22Rv1 (cell line): ENCODE measurements at regions not wholly inside any gene's neighbourhood (a gene's known extent, or its start where the extent isn't known, plus 50 kb on each side); places are given as distances from the start of the nearest gene placed in this dataset.

Source experiments
- ZFX ChIP-seq: fragments of 450-650 bp; IDR thresholded peaks from 2 replicates; pipeline ENCODE4 v1.6.1; 2017; ENCODE audit warnings: antibody characterized with exemption, borderline replicate concordance
- TF ChIP-seq, protein P1 (sequence below): fragments of 450-650 bp; IDR thresholded peaks from 2 replicates; pipeline ENCODE4 v1.5.1; 2017; ENCODE audit warnings: mild to moderate bottlenecking

DNA sequence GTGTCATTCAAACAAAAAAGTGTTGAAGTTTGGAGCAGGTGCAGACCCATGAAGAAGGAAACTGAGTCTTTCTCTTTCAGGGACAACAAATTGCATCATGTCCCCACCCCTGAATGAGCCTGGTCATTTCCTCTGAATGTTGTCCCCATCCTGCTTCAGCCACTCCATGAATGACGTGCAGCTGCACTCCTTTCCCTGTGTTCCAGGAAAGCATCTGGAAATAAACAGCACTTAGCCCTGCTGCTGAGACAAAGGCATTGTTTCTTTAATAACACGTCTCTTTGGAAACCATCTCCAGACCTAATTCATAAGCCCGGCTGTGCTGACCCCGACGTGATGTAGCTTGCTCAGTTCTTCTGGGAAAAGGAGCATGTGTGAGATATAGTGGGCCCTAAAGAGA is 682.3 kb downstream of the BRINP1 start:
- TF ChIP-seq, protein P1, sequence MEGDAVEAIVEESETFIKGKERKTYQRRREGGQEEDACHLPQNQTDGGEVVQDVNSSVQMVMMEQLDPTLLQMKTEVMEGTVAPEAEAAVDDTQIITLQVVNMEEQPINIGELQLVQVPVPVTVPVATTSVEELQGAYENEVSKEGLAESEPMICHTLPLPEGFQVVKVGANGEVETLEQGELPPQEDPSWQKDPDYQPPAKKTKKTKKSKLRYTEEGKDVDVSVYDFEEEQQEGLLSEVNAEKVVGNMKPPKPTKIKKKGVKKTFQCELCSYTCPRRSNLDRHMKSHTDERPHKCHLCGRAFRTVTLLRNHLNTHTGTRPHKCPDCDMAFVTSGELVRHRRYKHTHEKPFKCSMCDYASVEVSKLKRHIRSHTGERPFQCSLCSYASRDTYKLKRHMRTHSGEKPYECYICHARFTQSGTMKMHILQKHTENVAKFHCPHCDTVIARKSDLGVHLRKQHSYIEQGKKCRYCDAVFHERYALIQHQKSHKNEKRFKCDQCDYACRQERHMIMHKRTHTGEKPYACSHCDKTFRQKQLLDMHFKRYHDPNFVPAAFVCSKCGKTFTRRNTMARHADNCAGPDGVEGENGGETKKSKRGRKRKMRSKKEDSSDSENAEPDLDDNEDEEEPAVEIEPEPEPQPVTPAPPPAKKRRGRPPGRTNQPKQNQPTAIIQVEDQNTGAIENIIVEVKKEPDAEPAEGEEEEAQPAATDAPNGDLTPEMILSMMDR = no peak
- TF ChIP-seq ZFX = no peak
